Fibroblast of lung (primary cell): ENCODE measurements at regions not wholly inside any gene's neighbourhood (a gene's known extent, or its start where the extent isn't known, plus 50 kb on each side); places are given as distances from the start of the nearest gene placed in this dataset.
"Not testable (repeated sequence)": the region's sequence is repeated elsewhere in the genome, so short reads cannot be mapped to it uniquely, and the experiment has no call there.

Experiments used
- DNase-seq, 2 donors: peaks; one replicate each; pipeline versions ENCODE4 v3.0.0 to v3.0.0-alpha.2; 2010; ENCODE audit warnings: low read depth in 2 of 2
- H2AFZ ChIP-seq: 2 replicates; pipeline ENCODE4 v1.5.1; 2012; ENCODE audit warnings: low read length, control low read depth, inconsistent platforms
- H3K27ac ChIP-seq: 2 replicates; pipeline ENCODE4 v1.5.1; 2011; ENCODE audit warnings: low read length, control low read depth; ENCODE audit not compliant: insufficient read depth
- H3K27me3 ChIP-seq: 2 replicates; pipeline ENCODE4 v1.5.1; 2011; ENCODE audit warnings: mild to moderate bottlenecking, low read length; ENCODE audit not compliant: control insufficient read depth, insufficient read depth
- H3K36me3 ChIP-seq: 2 replicates; pipeline ENCODE4 v1.5.1; 2011; ENCODE audit warnings: low read length; ENCODE audit not compliant: control insufficient read depth, insufficient read depth
- H3K4me1 ChIP-seq: 2 replicates; pipeline ENCODE4 v1.5.1; 2011; ENCODE audit warnings: low read length; ENCODE audit not compliant: control insufficient read depth, insufficient read depth; ENCODE audit errors: extremely low read depth
- H3K4me2 ChIP-seq: 2 replicates; pipeline ENCODE4 v1.5.1; 2011; ENCODE audit warnings: low read length, control low read depth; ENCODE audit not compliant: insufficient read depth; ENCODE audit errors: extremely low read depth
- H3K4me3 ChIP-seq, 4 experiments: fragments of 200-600 bp in 1 of 4; sonication (generic) in 1 of 4; replicated peaks in 1 of 4; 2 replicates each; pipeline ENCODE4 v1.5.1; 2011 to 2016; ENCODE audit warnings: low read length in 4 of 4, low read depth in 3 of 4, mild to moderate bottlenecking in 3 of 4, control low read depth in 2 of 4, inconsistent platforms in 1 of 4, mixed read lengths in 1 of 4; ENCODE audit not compliant: insufficient read depth in 1 of 4; ENCODE audit errors: control extremely low read depth in 1 of 4
- H3K79me2 ChIP-seq: 2 replicates; pipeline ENCODE4 v1.5.1; 2012; ENCODE audit warnings: mild to moderate bottlenecking, low read length, inconsistent platforms; ENCODE audit not compliant: control insufficient read depth, insufficient read depth
- H3K9ac ChIP-seq: 2 replicates; pipeline ENCODE4 v1.5.1; 2011; ENCODE audit warnings: mild to moderate bottlenecking, low read length, control low read depth; ENCODE audit not compliant: insufficient read depth
- H3K9me3 ChIP-seq: 2 replicates; pipeline ENCODE4 v1.5.1; 2012; ENCODE audit warnings: low read depth, low read length; ENCODE audit not compliant: control insufficient read depth, insufficient read depth
- H4K20me1 ChIP-seq: 2 replicates; pipeline ENCODE4 v1.5.1; 2011; ENCODE audit warnings: low read length; ENCODE audit not compliant: control insufficient read depth, insufficient read depth; ENCODE audit errors: extremely low read depth
- CTCF ChIP-seq, 2 donors: IDR thresholded peaks in 1 of 2; conservative IDR thresholded peaks in 1 of 2; 1 replicate in 1 of 2; 2 replicates in 1 of 2; pipeline ENCODE4 v1.5.1; 2011 to 2012; ENCODE audit warnings: low read length in 2 of 2, control low read depth in 1 of 2, inconsistent platforms in 1 of 2, low read depth in 1 of 2, mild to moderate bottlenecking in 1 of 2
- EZH2 ChIP-seq: IDR thresholded peaks from 2 replicates; pipeline ENCODE4 v1.5.1; 2012; ENCODE audit warnings: low read length, control low read depth, mild to moderate bottlenecking; ENCODE audit errors: missing control alignments

- H3K36me3 ChIP-seq, H2AFZ ChIP-seq, DNase-seq, H3K27ac ChIP-seq, H3K4me3 ChIP-seq, H3K9me3 ChIP-seq, H3K27me3 ChIP-seq, H3K79me2 ChIP-seq, H3K9ac ChIP-seq, H3K4me2 ChIP-seq, H4K20me1 ChIP-seq: not testable (repeated sequence)
- peaks cover 17% of the 10 kb centered on the region for H3K4me1 ChIP-seq
Observed at GRCh38 chr5:119299242-119299614, 56.6 kb upstream of the TNFAIP8 start.

- H3K4me2 ChIP-seq = not testable (repeated sequence)
Observed at GRCh38 chr5:119299615-119300310, 56.1 kb upstream of the TNFAIP8 start.

GRCh38 chr5:119300311-119300670 is 55.5 kb upstream of the TNFAIP8 start:
- Histone ChIP-seq H3K4me2 (no peak overlapping the region), H3K36me3 (no peaks in the 10 kb centered on the region), H3K9ac (no peak overlapping the region), H4K20me1 (no peaks in the 10 kb centered on the region), H3K27me3 (no peaks in the 10 kb centered on the region), H3K4me3 (no peak overlapping the region), H2AFZ (no peak overlapping the region), H3K79me2 (no peaks in the 10 kb centered on the region), H3K9me3 (no peaks in the 10 kb centered on the region), H3K27ac (no peak overlapping the region), H3K4me1 (peaks cover 21% of the 10 kb centered on the region)
- DNase-seq = no peak
- TF ChIP-seq CTCF (conservative IDR thresholded peaks at IDR 0.05 in 1 of 2, IDR thresholded peaks at IDR 0.05 in 1 of 2; ENCODE audit: low read depth in 1 of 2, low read length in 2 of 2) = no peak
- TF ChIP-seq EZH2 = no peak

More at GRCh38 chr5:119299615-119300310, 56.1 kb upstream of the TNFAIP8 start:
- H3K9me3 ChIP-seq, H3K36me3 ChIP-seq, H3K4me3 ChIP-seq, H3K27me3 ChIP-seq, H3K27ac ChIP-seq, H3K79me2 ChIP-seq, H3K9ac ChIP-seq, H4K20me1 ChIP-seq, DNase-seq, H2AFZ ChIP-seq: not testable (repeated sequence)
- peaks cover 21% of the 10 kb centered on the region for H3K4me1 ChIP-seq

- Histone ChIP-seq H3K36me3 (no peaks in the 10 kb centered on the region), H3K9ac (no peak overlapping the region), H3K4me3 (no peak overlapping the region), H3K27ac (no peak overlapping the region), H3K79me2 (no peaks in the 10 kb centered on the region), H2AFZ (no peak overlapping the region), H3K27me3 (no peaks in the 10 kb centered on the region), H3K4me2 (no peak overlapping the region), H4K20me1 (no peaks in the 10 kb centered on the region), H3K9me3 (no peaks in the 10 kb centered on the region), H3K4me1 (peaks cover 21% of the 10 kb centered on the region)
- TF ChIP-seq CTCF (conservative IDR thresholded peaks at IDR 0.05 in 1 of 2, IDR thresholded peaks at IDR 0.05 in 1 of 2; ENCODE audit: low read depth in 1 of 2, low read length in 2 of 2) (no peak), EZH2 (no peak)
- DNase-seq = no peak
Observed at GRCh38 chr5:119301210-119301609, 54.6 kb upstream of the TNFAIP8 start.
